Sigmoid colon (tissue), 6 donors: ENCODE measurements at regions not wholly inside any gene's neighbourhood (a gene's known extent, or its start where the extent isn't known, plus 50 kb on each side); places are given as distances from the start of the nearest gene placed in this dataset.
A peak's percentile ranks its signal among the peaks of the same experiment; 100 is the strongest.

Experiments used
- DNase-seq: peaks from one replicate; pipeline ENCODE4 v3.0.0-alpha.2; 2019
- H3K27ac ChIP-seq, 4 donors: fragments of 200-600 bp; sonication (generic); one replicate each; pipeline ENCODE4 v1.5.1; 2016 to 2019; ENCODE audit warnings: mild to moderate bottlenecking in 1 of 4
- H3K27me3 ChIP-seq, 3 donors: fragments of 200-600 bp; sonication (generic); one replicate each; pipeline ENCODE4 v1.5.1; 2019; ENCODE audit warnings: mild to moderate bottlenecking in 1 of 3
- H3K36me3 ChIP-seq, 4 donors: fragments of 200-600 bp; sonication (generic); one replicate each; pipeline ENCODE4 v1.5.1; 2016 to 2019
- H3K4me1 ChIP-seq, 4 donors: fragments of 200-600 bp; sonication (generic); one replicate each; pipeline ENCODE4 v1.5.1; 2017 to 2019
- H3K4me3 ChIP-seq, 4 donors: fragments of 200-600 bp; sonication (generic); one replicate each; pipeline ENCODE4 v1.5.1; 2017 to 2019; ENCODE audit warnings: mild to moderate bottlenecking in 2 of 4, moderate library complexity in 1 of 4
- H3K9me3 ChIP-seq, 4 donors: fragments of 200-600 bp in 3 of 4; sonication (generic) in 3 of 4; one replicate each; pipeline versions ENCODE4 v1.5.1 to v1.6.1; 2013 to 2019
- CTCF ChIP-seq, 4 experiments: fragments of 450-650 bp in 3 of 4; fragments of 200-600 bp in 1 of 4; IDR thresholded peaks; one replicate each; pipeline ENCODE4 v1.5.1; 2016 to 2019; ENCODE audit warnings: antibody characterized with exemption in 4 of 4, mild to moderate bottlenecking in 3 of 4, moderate library complexity in 2 of 4
- EP300 ChIP-seq, 4 donors: sonication (generic); formaldehyde crosslinking; IDR thresholded peaks; one replicate each; pipeline ENCODE4 v1.6.1; 2017; ENCODE audit warnings: antibody characterized with exemption in 4 of 4
- POLR2A ChIP-seq, 2 donors: fragments of 450-650 bp; IDR thresholded peaks; one replicate each; pipeline ENCODE4 v1.6.1; 2016; ENCODE audit warnings: antibody characterized with exemption in 2 of 2, mild to moderate bottlenecking in 2 of 2, moderate library complexity in 2 of 2
- POLR2AphosphoS5 ChIP-seq, 4 donors: sonication (generic); formaldehyde crosslinking; IDR thresholded peaks; one replicate each; pipeline ENCODE4 v1.6.1; 2017; ENCODE audit warnings: antibody characterized with exemption in 4 of 4
- WGBS, 2 donors: extraction: QIAGEN DNeasy Blood & Tissue Kit; methylation state at CpG; one replicate each; pipeline ENCODE4 v1.1.7; 2013; 5-methylcytosine and 5-hydroxymethylcytosine counted together
- intact Hi-C: fragments of 100-400 bp; cut with DNase I; formaldehyde crosslinking; loops from one replicate; pipeline ENCODE4 v1.15.1; 2023
- donor health status: healthy with polysubstance abuse.
- donor health status: healthy.

GRCh38 chr4:165784672-165785071 is 88.4 kb upstream of the TLL1 start:
- Histone ChIP-seq H3K4me3 (no peak overlapping the region), H3K4me1 (peaks cover 0 to 31% (median 22%) of the 10 kb centered on the region in 4 donors), H3K9me3 (no peaks in the 10 kb centered on the region), H3K27ac (no peak overlapping the region), H3K27me3 (no peaks in the 10 kb centered on the region), H3K36me3 (no peaks in the 10 kb centered on the region)
- no peak for TF ChIP-seq CTCF (IDR thresholded peaks at IDR 0.05)
- peak in 1 of 4 donors; percentile 21 for TF ChIP-seq POLR2AphosphoS5 (IDR thresholded peaks at IDR 0.05)
- TF ChIP-seq EP300 (IDR thresholded peaks at IDR 0.05) = no peak
- no peak for TF ChIP-seq POLR2A (IDR thresholded peaks at IDR 0.05)
- intact Hi-C loops = no loop called here
- no peak for DNase-seq
- 16 to 68% methylated on average over 1 of the region's 1 CpG for WGBS, 2 donors

DNA sequence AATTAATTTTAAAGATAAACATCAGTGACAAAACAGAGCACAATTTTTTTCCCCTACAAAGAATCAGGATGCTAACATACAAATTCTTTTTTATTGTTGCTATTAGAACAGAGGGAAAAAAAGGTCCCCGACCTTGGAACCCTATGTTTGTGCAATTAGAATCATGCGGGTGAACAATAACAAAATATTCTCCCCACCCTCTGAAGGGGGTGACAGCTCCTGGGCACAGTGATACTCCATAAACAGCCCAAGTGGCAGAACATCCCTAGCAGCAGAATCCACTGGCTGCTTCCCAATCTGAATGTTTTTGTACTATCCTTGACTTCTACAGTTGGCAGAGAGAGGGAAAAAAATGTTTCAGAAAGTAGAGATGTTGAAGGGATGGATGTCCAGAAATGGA is 87.7 kb upstream of the TLL1 start:
- Histone ChIP-seq H3K4me1 (peaks cover 0 to 31% (median 22%) of the 10 kb centered on the region in 4 donors), H3K27me3 (no peaks in the 10 kb centered on the region), H3K27ac (peak overlapping the region in 1 of 4 donors; percentile 7), H3K4me3 (no peak overlapping the region), H3K9me3 (no peaks in the 10 kb centered on the region), H3K36me3 (no peaks in the 10 kb centered on the region)
- intact Hi-C loops = no loop called here
- DNase-seq = no peak
- 48 to 81% methylated on average over 2 of the region's 2 CpGs for WGBS, 2 donors
- TF ChIP-seq CTCF (IDR thresholded peaks at IDR 0.05) = no peak
- TF ChIP-seq EP300 (IDR thresholded peaks at IDR 0.05) = no peak
- no peak for TF ChIP-seq POLR2A (IDR thresholded peaks at IDR 0.05)
- TF ChIP-seq POLR2AphosphoS5 (IDR thresholded peaks at IDR 0.05) = no peak

- WGBS, 2 donors = 46 to 58% methylated on average over 4 of the region's 4 CpGs
- intact Hi-C loops = no loop called here
- TF ChIP-seq POLR2A (IDR thresholded peaks at IDR 0.05) = no peak
- TF ChIP-seq EP300 (IDR thresholded peaks at IDR 0.05) = no peak
- peak in 3 of 4 donors; percentile 21 to 60 (median 50) for TF ChIP-seq POLR2AphosphoS5 (IDR thresholded peaks at IDR 0.05)
- TF ChIP-seq CTCF (IDR thresholded peaks at IDR 0.05) = no peak
- H3K36me3 ChIP-seq = no peaks in the 10 kb centered on the region
- no peak overlapping the region for H3K4me3 ChIP-seq
- H3K27ac ChIP-seq = peak overlapping the region in 1 of 4 donors; percentile 58
- no peaks in the 10 kb centered on the region for H3K9me3 ChIP-seq
- H3K27me3 ChIP-seq = no peaks in the 10 kb centered on the region
- peaks cover 0 to 31% (median 22%) of the 10 kb centered on the region in 4 donors for H3K4me1 ChIP-seq
- no peak for DNase-seq
Observed at GRCh38 chr4:165787516-165788274, 85.3 kb upstream of the TLL1 start.

DNA sequence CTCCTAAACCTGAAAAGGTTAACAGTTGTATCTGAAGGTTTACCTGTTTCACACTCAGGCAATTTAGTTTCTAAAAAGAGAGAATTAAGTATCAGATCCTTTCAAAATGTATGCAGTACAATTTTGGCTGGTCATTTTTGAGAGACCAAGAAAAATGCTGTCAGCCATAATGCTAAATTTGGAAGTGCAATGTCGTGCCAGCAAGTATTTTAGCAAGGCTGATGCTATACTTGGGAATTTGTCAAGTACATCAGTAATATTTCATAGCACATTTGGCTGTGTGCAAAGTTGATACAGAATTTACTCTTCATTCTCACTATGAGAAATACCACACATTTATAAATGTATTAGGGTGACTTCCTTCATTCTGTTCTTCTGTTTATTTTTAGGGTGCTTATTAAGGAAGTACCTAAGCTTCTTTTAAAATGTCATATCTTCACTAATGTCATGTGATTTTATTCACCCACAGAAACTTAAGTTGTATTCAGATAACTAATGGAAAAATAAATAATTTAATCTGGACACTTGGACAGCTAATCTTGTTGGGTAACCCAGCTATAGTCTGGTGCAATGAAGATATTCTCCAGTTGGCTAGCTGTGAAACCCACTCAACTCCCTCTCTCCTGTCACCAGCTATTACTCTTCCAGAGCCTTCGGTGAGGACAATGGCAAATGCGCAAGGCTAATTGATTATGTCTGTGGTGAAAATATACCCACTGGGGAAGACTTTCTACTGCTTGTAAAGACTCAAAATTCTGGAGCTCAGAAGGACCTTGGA is 84.2 kb upstream of the TLL1 start:
- Histone ChIP-seq H3K27me3 (no peaks in the 10 kb centered on the region), H3K4me3 (no peak overlapping the region), H3K27ac (peak overlapping the region in 1 of 4 donors; percentile 58), H3K4me1 (peaks cover 0 to 31% (median 22%) of the 10 kb centered on the region in 4 donors), H3K36me3 (no peaks in the 10 kb centered on the region), H3K9me3 (no peaks in the 10 kb centered on the region)
- no peak for DNase-seq
- intact Hi-C loops = no loop called here
- 81 to 83% methylated on average over 3 of the region's 3 CpGs for WGBS, 2 donors
- TF ChIP-seq CTCF (IDR thresholded peaks at IDR 0.05) = no peak
- no peak for TF ChIP-seq POLR2AphosphoS5 (IDR thresholded peaks at IDR 0.05)
- no peak for TF ChIP-seq POLR2A (IDR thresholded peaks at IDR 0.05)
- no peak for TF ChIP-seq EP300 (IDR thresholded peaks at IDR 0.05)
